Body of pancreas (tissue), 4 donors: ENCODE measurements at regions not wholly inside any gene's neighbourhood (a gene's known extent, or its start where the extent isn't known, plus 50 kb on each side); places are given as distances from the start of the nearest gene placed in this dataset.

ENCODE experiments used
- ATAC-seq: fragments of 150-250 bp; one replicate; pipeline ENCODE4 v1.9.1; 2016
- DNase-seq, 4 donors: peaks; one replicate each; pipeline ENCODE4 v3.0.0-alpha.2; 2019
- H3K27ac ChIP-seq, 4 donors: fragments of 200-600 bp; sonication (generic); 1 replicate in 3 of 4; 2 replicates in 1 of 4; pipeline versions ENCODE4 v1.5.1 to v1.6.1; 2016 to 2019; ENCODE audit warnings: mild to moderate bottlenecking in 1 of 4, mixed read lengths in 1 of 4, moderate library complexity in 1 of 4
- H3K27me3 ChIP-seq, 2 donors: fragments of 200-600 bp; sonication (generic); one replicate each; pipeline ENCODE4 v1.6.0; 2016; ENCODE audit warnings: mild to moderate bottlenecking in 1 of 2
- H3K36me3 ChIP-seq, 2 donors: fragments of 200-600 bp; sonication (generic); replicated peaks in 1 of 2; 2 replicates each; pipeline ENCODE4 v1.5.1; 2016; ENCODE audit warnings: low read depth in 2 of 2; ENCODE audit not compliant: insufficient read depth in 1 of 2
- H3K4me1 ChIP-seq: fragments of 200-600 bp; sonication (generic); one replicate; pipeline ENCODE4 v1.6.0; 2016
- H3K4me3 ChIP-seq, 2 donors: fragments of 200-600 bp; sonication (generic); 1 replicate in 1 of 2; 2 replicates in 1 of 2; pipeline ENCODE4 v1.5.1; 2016 to 2019
- H3K9me3 ChIP-seq, 3 donors: fragments of 200-600 bp; sonication (generic); 1 replicate in 2 of 3; 2 replicates in 1 of 3; pipeline ENCODE4 v1.5.1; 2016
- POLR2A ChIP-seq, 3 donors: fragments of 450-650 bp; IDR thresholded peaks; one replicate each; pipeline ENCODE4 v1.6.1; 2016; ENCODE audit warnings: antibody characterized with exemption in 3 of 3, mild to moderate bottlenecking in 2 of 3
- WGBS, 2 donors: methylation state at CpG; one replicate each; pipeline ENCODE4 v1.1.5; 2017; 5-methylcytosine and 5-hydroxymethylcytosine counted together
- intact Hi-C: fragments of 100-400 bp; cut with DNase I; formaldehyde crosslinking; loops from one replicate; pipeline ENCODE4 v1.15.1; 2023
- TF ChIP-seq, protein P1 (sequence below), 7 experiments: fragments of 450-650 bp in 4 of 7; fragments of 200-600 bp in 3 of 7; sonication (generic) in 3 of 7; IDR thresholded peaks; one replicate each; pipeline ENCODE4 v1.5.1; 2016 to 2019; ENCODE audit warnings: antibody characterized with exemption in 7 of 7

DNA sequence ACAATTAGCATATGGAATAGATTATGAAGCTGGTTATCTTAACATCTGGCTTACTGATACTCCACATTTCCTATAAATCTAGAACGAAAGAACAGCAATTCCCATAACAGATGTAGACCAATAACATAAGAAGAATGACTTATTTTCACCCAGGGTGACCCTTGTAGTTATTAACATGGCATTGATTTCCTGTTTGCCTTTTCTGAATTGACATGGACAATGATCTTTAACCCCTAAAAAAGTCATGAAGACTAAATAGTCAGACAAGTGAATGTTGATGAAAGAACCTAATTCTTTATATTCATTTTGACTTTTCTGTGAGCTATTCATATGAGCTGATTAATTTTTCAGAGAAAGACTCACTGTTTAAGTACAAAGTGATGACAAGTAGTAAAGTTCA, 175.3 kb upstream of the CD180 start:
- Histone ChIP-seq H3K27ac (no peak overlapping the region), H3K27me3 (no peaks in the 10 kb centered on the region), H3K36me3 (no peaks in the 10 kb centered on the region), H3K9me3 (no peaks in the 10 kb centered on the region), H3K4me1 (no peaks in the 10 kb centered on the region), H3K4me3 (no peak overlapping the region)
- DNase-seq (no peak), ATAC-seq (no peak)
- intact Hi-C loops: no loop called here
- no peak for TF ChIP-seq POLR2A (IDR thresholded peaks at IDR 0.05)
- TF ChIP-seq, protein P1, sequence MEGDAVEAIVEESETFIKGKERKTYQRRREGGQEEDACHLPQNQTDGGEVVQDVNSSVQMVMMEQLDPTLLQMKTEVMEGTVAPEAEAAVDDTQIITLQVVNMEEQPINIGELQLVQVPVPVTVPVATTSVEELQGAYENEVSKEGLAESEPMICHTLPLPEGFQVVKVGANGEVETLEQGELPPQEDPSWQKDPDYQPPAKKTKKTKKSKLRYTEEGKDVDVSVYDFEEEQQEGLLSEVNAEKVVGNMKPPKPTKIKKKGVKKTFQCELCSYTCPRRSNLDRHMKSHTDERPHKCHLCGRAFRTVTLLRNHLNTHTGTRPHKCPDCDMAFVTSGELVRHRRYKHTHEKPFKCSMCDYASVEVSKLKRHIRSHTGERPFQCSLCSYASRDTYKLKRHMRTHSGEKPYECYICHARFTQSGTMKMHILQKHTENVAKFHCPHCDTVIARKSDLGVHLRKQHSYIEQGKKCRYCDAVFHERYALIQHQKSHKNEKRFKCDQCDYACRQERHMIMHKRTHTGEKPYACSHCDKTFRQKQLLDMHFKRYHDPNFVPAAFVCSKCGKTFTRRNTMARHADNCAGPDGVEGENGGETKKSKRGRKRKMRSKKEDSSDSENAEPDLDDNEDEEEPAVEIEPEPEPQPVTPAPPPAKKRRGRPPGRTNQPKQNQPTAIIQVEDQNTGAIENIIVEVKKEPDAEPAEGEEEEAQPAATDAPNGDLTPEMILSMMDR (IDR thresholded peaks at IDR 0.05): no peak
- WGBS, 2 donors: 60 to 63% methylated on average over 1 of the region's 1 CpG

DNA sequence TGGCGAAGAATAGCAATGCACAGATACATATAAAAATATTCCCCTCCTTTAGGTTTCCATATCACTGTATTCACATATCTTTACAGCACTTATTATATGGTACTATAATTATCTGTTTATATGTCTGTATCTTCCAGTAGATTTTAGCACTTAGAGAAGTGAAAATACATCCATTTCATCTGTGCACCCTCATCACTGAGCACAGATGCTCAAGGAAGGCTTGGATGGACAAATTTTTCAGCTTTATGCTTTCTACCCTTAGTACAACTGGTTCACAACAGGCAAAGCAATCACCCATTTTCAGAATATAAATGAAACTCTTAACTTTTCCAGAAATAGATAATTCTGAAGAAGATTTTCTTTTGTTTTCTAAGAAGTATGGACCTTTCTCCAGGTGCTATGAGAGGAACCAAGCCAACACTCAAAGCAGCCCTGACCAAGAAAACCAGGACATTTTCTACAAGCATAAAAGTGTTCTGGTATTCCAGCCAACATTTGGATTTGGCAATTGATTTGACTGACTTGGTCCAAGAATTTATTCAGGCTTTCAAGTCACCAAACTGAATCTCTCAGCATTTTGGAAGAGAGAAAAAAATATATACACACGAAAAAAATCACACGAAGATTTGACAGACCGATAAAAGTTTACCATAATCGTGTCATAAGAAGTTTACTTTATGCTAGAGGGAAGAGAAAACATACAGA, 170.2 kb upstream of the CD180 start:
- no peaks in the 10 kb centered on the region for H3K9me3 ChIP-seq
- no peak for DNase-seq
- TF ChIP-seq, protein P1 (IDR thresholded peaks at IDR 0.05): no peak
- TF ChIP-seq POLR2A (IDR thresholded peaks at IDR 0.05): no peak
- no peaks in the 10 kb centered on the region for H3K4me1 ChIP-seq
- no peaks in the 10 kb centered on the region for H3K36me3 ChIP-seq
- H3K4me3 ChIP-seq: no peak overlapping the region
- ATAC-seq: no peak
- WGBS, 2 donors: 69 to 74% methylated on average over 5 of the region's 5 CpGs
- H3K27ac ChIP-seq: no peak overlapping the region
- H3K27me3 ChIP-seq: no peaks in the 10 kb centered on the region
- intact Hi-C loops: no loop called here

GRCh38 chr5:67366276-67366675, 169.7 kb upstream of the CD180 start:
- no peak overlapping the region for H3K4me3 ChIP-seq

DNA sequence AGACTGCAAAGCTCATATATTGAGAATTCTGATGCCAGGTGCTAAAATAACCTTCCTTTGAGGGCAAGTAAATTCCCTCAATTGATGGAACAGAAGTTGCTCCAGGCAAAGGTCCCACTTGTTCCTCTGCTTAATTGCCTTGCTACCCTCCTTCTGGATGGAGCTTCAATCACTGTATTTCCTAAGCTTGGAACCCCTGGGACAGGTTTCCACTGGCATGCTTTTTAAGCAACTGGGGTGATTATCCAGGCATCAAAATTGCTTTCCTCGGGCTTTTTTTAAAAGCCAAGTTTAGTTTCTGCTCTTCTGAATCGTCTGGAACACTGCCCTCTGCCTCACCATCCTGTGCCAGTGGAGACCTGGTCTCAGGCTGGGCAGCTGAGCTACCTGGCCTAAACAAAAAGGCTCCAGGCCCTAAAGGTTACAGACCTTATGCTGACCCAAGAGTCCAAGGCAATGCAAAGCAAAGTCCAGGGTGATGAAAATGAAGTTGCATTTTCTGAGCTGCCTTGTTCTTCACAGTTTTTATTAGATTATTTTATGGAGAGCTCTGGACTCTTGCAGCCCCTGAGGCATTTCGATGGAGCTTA, 167.9 kb upstream of the CD180 start:
- H3K4me1 ChIP-seq: no peaks in the 10 kb centered on the region
- intact Hi-C loops: no loop called here
- no peak overlapping the region for H3K4me3 ChIP-seq
- TF ChIP-seq POLR2A (IDR thresholded peaks at IDR 0.05): no peak
- TF ChIP-seq, protein P1 (IDR thresholded peaks at IDR 0.05): no peak
- DNase-seq (no peak), ATAC-seq (no peak)
- H3K27ac ChIP-seq: no peak overlapping the region
- H3K9me3 ChIP-seq: no peaks in the 10 kb centered on the region
- H3K27me3 ChIP-seq: no peaks in the 10 kb centered on the region
- 56 to 72% methylated on average over 3 of the region's 3 CpGs for WGBS, 2 donors
- no peaks in the 10 kb centered on the region for H3K36me3 ChIP-seq

More at GRCh38 chr5:67366276-67366675, 169.7 kb upstream of the CD180 start:
- no peak overlapping the region for H3K27ac ChIP-seq
- intact Hi-C loops: no loop called here
- no peak for ATAC-seq
- H3K9me3 ChIP-seq: no peaks in the 10 kb centered on the region
- 81 to 86% methylated on average over 8 of the region's 8 CpGs for WGBS, 2 donors
- TF ChIP-seq POLR2A (IDR thresholded peaks at IDR 0.05): no peak
- TF ChIP-seq, protein P1 (IDR thresholded peaks at IDR 0.05): no peak
- no peaks in the 10 kb centered on the region for H3K27me3 ChIP-seq
- no peaks in the 10 kb centered on the region for H3K36me3 ChIP-seq
- H3K4me1 ChIP-seq: no peaks in the 10 kb centered on the region
- DNase-seq: no peak

GRCh38 chr5:67363963-67364362, 167.4 kb upstream of the CD180 start:
- ATAC-seq: no peak
- Histone ChIP-seq H3K27me3 (no peaks in the 10 kb centered on the region), H3K9me3 (no peaks in the 10 kb centered on the region), H3K4me1 (no peaks in the 10 kb centered on the region), H3K36me3 (no peaks in the 10 kb centered on the region), H3K27ac (no peak overlapping the region), H3K4me3 (no peak overlapping the region)
- intact Hi-C loops: no loop called here
- TF ChIP-seq POLR2A (IDR thresholded peaks at IDR 0.05): no peak
- TF ChIP-seq, protein P1 (IDR thresholded peaks at IDR 0.05): no peak
- no peak for DNase-seq
- 58 to 65% methylated on average over 1 of the region's 1 CpG for WGBS, 2 donors
